DND-41 (cell line): ENCODE measurements at regions not wholly inside any gene's neighbourhood (a gene's known extent, or its start where the extent isn't known, plus 50 kb on each side); places are given as distances from the start of the nearest gene placed in this dataset.

ENCODE experiments used
- CTCF ChIP-seq: IDR thresholded peaks from 2 replicates; pipeline ENCODE4 v1.5.1; 2012; ENCODE audit warnings: borderline replicate concordance, low read length, moderate library complexity, mild to moderate bottlenecking; ENCODE audit not compliant: poor library complexity, severe bottlenecking; ENCODE audit errors: extremely low read depth
- EZH2 ChIP-seq: IDR thresholded peaks from 3 replicates; pipeline ENCODE4 v1.6.1; 2012; ENCODE audit warnings: borderline replicate concordance, low read depth, mild to moderate bottlenecking, moderate library complexity, low read length, inconsistent platforms; ENCODE audit not compliant: severe bottlenecking

- no peak for TF ChIP-seq CTCF
- no peak for TF ChIP-seq EZH2
Measured at GRCh38 chrX:99077099-99077498, 1333.0 kb downstream of the PCDH19 start.
